ENCODE measurements at regions not wholly inside any gene's neighbourhood (a gene's known extent, or its start where the extent isn't known, plus 50 kb on each side); places are given as distances from the start of the nearest gene placed in this dataset.

DNA sequence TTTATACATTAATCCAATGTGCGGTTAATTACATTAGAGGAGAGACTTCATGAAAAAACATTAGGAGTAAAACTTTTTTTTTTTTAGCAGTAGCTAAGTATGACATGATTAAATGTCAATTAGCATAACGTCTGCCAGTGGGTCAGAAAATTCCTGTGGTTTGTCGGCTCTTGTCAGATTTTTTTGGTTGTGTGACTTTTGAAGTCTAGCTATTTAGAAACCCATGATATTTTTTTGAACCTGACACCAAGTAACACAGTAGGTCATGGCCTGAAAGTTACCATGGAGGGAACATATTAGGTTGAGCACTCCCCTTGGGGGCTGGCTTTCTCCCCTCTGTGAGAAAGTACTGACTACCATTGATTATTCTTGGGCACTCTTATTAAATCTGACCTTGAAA is 84.8 kb upstream of the ALDH1A1 start:
- in situ Hi-C loops (cut with MboI; ENCODE audit: low sequenced_read_pairs, unreplicated experiment): loop anchor here (25.0 kb wide), 1 partner anchor 750 kb away; no protein-coding TSS in a partner anchor
- TF ChIP-seq, protein P1, sequence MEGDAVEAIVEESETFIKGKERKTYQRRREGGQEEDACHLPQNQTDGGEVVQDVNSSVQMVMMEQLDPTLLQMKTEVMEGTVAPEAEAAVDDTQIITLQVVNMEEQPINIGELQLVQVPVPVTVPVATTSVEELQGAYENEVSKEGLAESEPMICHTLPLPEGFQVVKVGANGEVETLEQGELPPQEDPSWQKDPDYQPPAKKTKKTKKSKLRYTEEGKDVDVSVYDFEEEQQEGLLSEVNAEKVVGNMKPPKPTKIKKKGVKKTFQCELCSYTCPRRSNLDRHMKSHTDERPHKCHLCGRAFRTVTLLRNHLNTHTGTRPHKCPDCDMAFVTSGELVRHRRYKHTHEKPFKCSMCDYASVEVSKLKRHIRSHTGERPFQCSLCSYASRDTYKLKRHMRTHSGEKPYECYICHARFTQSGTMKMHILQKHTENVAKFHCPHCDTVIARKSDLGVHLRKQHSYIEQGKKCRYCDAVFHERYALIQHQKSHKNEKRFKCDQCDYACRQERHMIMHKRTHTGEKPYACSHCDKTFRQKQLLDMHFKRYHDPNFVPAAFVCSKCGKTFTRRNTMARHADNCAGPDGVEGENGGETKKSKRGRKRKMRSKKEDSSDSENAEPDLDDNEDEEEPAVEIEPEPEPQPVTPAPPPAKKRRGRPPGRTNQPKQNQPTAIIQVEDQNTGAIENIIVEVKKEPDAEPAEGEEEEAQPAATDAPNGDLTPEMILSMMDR (IDR thresholded peaks at IDR 0.05; ENCODE audit: borderline replicate concordance, control extremely low read depth, extremely low read depth, insufficient read depth, missing control alignments): no peak
- no peak for DNase-seq (ENCODE audit: low spot score)

DNA sequence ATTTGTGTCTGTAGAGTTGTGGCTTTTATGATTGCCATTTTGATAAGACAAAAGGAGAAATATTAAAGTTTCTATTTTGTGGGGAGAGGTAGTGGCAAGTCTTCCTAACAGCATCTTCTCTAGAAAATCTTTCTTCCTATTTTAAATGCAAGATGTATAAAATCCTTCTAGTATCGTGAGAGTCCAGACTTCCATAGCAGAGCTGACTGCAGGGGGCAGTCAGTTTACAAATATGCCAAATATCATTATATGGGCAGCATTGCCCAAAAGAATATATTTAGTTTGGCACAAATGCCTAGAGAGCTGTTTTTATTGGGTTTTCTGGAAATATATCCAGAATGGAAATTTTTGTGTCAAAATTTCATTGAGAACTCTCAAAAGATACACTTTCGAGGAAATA is 82.1 kb upstream of the ALDH1A1 start:
- in situ Hi-C loops (cut with MboI; ENCODE audit: low sequenced_read_pairs, unreplicated experiment): loop anchor here (25.0 kb wide), 1 partner anchor 748 kb away; no protein-coding TSS in a partner anchor
- TF ChIP-seq, protein P1 (IDR thresholded peaks at IDR 0.05; ENCODE audit: borderline replicate concordance, control extremely low read depth, extremely low read depth, insufficient read depth, missing control alignments): no peak
- no peak for DNase-seq (ENCODE audit: low spot score)

DNA sequence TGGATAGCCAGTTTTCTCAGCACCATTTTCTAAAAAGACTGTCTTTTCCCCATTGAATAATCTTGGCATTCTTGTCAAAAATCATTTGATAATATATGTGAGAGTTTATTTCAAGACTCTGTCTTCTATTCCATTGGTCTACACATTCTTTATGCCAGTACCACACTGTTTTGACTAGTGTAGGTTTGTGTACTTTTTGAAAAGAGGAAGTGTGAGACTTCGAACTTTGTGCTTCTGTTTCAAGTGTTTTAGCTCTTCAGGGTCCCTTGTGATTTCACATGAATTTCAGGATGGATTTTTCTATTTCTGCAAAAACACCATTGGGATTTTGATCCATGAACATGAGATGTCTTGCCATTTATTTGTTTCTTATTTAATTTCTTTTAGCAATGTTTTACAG is 78.5 kb upstream of the ALDH1A1 start:
- no peak for DNase-seq (ENCODE audit: low spot score)
- in situ Hi-C loops (cut with MboI; ENCODE audit: low sequenced_read_pairs, unreplicated experiment): loop anchor here (25.0 kb wide), 1 partner anchor 744 kb away; no protein-coding TSS in a partner anchor
- TF ChIP-seq, protein P1 (IDR thresholded peaks at IDR 0.05; ENCODE audit: borderline replicate concordance, control extremely low read depth, extremely low read depth, insufficient read depth, missing control alignments): no peak

DNA sequence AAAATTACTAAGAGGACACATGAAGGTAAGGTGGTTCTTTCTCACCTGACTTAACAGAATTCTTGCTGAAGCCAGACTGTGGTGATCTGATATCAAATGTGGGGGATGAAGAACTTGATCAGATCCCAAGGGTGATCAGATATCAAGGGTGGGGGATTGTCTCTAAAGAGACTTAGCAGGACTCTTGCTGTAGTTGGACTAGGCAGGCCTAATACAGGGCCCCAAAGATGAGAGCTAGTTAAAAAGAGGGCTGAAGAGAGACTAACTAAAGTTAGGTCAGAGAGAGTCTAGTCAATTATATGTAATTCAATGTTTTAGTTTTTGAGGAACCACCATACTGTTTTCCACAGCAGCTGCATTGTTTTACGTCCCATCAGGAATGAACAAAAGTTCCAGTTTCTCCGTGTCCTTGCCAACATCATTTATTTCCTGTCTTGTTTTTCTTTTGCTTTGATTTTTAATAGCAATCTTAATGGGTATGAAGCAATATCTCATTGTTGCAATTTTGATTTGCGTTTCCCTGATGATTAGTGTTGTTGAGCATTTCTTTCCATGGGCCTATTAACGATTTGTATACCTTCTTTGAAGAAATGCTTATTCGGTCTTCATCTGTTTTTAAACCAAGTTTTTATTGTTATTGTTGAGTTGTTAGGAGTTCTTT is 77.6 kb upstream of the ALDH1A1 start:
- in situ Hi-C loops (cut with MboI; ENCODE audit: low sequenced_read_pairs, unreplicated experiment): loop anchor here (25.0 kb wide), 1 partner anchor 743 kb away; no protein-coding TSS in a partner anchor
- TF ChIP-seq, protein P1 (IDR thresholded peaks at IDR 0.05; ENCODE audit: borderline replicate concordance, control extremely low read depth, extremely low read depth, insufficient read depth, missing control alignments): no peak
- DNase-seq (ENCODE audit: low spot score): no peak

DNA sequence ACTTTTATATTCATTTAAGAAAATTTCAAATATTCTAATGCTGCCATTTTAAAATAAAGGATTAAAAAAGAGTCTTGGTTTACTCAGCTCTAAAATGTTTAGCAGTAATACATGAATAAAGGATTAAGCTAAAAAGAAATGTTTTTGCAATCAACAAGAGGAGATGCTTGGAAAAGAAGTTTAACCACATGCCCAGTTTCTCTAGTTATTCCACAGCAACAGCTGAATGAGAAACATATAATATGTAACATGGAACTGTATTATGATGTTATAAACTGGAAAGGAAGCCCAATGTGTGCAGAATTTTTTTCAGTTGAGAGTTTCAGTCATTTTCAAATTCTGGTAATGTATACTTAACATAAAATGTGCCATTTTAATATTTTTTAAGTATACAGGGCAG is 76.5 kb upstream of the ALDH1A1 start:
- in situ Hi-C loops (cut with MboI; ENCODE audit: low sequenced_read_pairs, unreplicated experiment): loop anchor here (25.0 kb wide), 1 partner anchor 742 kb away; no protein-coding TSS in a partner anchor

DNA sequence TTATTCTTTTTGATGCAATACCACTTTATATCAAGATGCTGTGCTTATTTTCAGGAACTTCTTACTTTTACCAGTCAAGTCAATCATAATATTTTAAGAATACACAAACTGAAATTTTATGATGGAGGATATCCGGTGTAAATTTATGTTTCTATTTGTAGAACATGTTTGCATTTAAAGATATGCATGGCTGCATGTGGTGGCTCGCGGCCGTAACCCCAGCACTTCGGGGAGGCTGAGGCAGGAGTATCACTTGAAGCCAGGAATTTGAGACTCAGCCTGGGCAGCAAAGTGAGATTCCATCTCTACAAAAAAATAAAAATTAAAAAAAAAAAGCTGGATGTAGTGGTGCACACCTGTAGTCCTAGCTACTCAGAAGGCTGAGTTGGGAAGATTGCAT is 73.5 kb upstream of the ALDH1A1 start:
- no peak for DNase-seq (ENCODE audit: low spot score)
- TF ChIP-seq, protein P1 (IDR thresholded peaks at IDR 0.05; ENCODE audit: borderline replicate concordance, control extremely low read depth, extremely low read depth, insufficient read depth, missing control alignments): no peak
- in situ Hi-C loops (cut with MboI; ENCODE audit: low sequenced_read_pairs, unreplicated experiment): loop anchor here (25.0 kb wide), 1 partner anchor 739 kb away; no protein-coding TSS in a partner anchor

More for the DNA sequence above, 76.5 kb upstream of the ALDH1A1 start:
- TF ChIP-seq, protein P1 (IDR thresholded peaks at IDR 0.05; ENCODE audit: borderline replicate concordance, control extremely low read depth, extremely low read depth, insufficient read depth, missing control alignments): no peak
- DNase-seq (ENCODE audit: low spot score): no peak
